Breast epithelium (tissue), 4 donors: ENCODE measurements at regions not wholly inside any gene's neighbourhood (a gene's known extent, or its start where the extent isn't known, plus 50 kb on each side); places are given as distances from the start of the nearest gene placed in this dataset.

ENCODE experiments used
- DNase-seq, 2 donors: peaks; one replicate each; pipeline ENCODE4 v3.0.0-alpha.2; 2019; ENCODE audit warnings: low spot score in 2 of 2
- H3K27ac ChIP-seq, 2 donors: fragments of 200-600 bp; sonication (generic) in 1 of 2; one replicate each; pipeline ENCODE4 v1.5.1; 2016 to 2019; ENCODE audit warnings: mild to moderate bottlenecking in 1 of 2
- H3K27me3 ChIP-seq, 2 donors: fragments of 200-600 bp; sonication (generic) in 1 of 2; one replicate each; pipeline versions ENCODE4 v1.5.1 to v1.6.0; 2017 to 2019; ENCODE audit warnings: control low read depth in 1 of 2, mild to moderate bottlenecking in 1 of 2
- H3K36me3 ChIP-seq: fragments of 200-600 bp; one replicate; pipeline ENCODE4 v1.5.1; 2019
- H3K4me1 ChIP-seq, 2 donors: fragments of 200-600 bp; sonication (generic); one replicate each; pipeline ENCODE4 v1.5.1; 2016 to 2019; ENCODE audit warnings: control low read depth in 1 of 2
- H3K4me3 ChIP-seq, 3 donors: fragments of 200-600 bp; sonication (generic); 1 replicate in 2 of 3; 2 replicates in 1 of 3; pipeline ENCODE4 v1.5.1; 2016 to 2019; ENCODE audit warnings: mild to moderate bottlenecking in 3 of 3, moderate library complexity in 2 of 3
- H3K9me3 ChIP-seq, 2 donors: fragments of 200-600 bp; sonication (generic) in 1 of 2; one replicate each; pipeline ENCODE4 v1.5.1; 2016 to 2019; ENCODE audit warnings: control low read depth in 1 of 2
- POLR2A ChIP-seq: fragments of 450-650 bp; IDR thresholded peaks from one replicate; pipeline ENCODE4 v1.6.1; 2016; ENCODE audit warnings: antibody characterized with exemption, mild to moderate bottlenecking, moderate library complexity
- POLR2AphosphoS5 ChIP-seq, 3 donors: sonication (generic); formaldehyde crosslinking; IDR thresholded peaks; one replicate each; pipeline ENCODE4 v1.6.1; 2017; ENCODE audit warnings: antibody characterized with exemption in 3 of 3
- intact Hi-C: fragments of 100-400 bp; cut with DNase I; formaldehyde crosslinking; loops from one replicate; pipeline ENCODE4 v1.15.1; 2023; ENCODE audit warnings: low total_unique reads
- TF ChIP-seq, protein P1 (sequence below), 3 donors: fragments of 450-650 bp; IDR thresholded peaks; one replicate each; pipeline ENCODE4 v1.5.1; 2016 to 2017; ENCODE audit warnings: antibody characterized with exemption in 3 of 3, mild to moderate bottlenecking in 3 of 3, moderate library complexity in 3 of 3

DNA sequence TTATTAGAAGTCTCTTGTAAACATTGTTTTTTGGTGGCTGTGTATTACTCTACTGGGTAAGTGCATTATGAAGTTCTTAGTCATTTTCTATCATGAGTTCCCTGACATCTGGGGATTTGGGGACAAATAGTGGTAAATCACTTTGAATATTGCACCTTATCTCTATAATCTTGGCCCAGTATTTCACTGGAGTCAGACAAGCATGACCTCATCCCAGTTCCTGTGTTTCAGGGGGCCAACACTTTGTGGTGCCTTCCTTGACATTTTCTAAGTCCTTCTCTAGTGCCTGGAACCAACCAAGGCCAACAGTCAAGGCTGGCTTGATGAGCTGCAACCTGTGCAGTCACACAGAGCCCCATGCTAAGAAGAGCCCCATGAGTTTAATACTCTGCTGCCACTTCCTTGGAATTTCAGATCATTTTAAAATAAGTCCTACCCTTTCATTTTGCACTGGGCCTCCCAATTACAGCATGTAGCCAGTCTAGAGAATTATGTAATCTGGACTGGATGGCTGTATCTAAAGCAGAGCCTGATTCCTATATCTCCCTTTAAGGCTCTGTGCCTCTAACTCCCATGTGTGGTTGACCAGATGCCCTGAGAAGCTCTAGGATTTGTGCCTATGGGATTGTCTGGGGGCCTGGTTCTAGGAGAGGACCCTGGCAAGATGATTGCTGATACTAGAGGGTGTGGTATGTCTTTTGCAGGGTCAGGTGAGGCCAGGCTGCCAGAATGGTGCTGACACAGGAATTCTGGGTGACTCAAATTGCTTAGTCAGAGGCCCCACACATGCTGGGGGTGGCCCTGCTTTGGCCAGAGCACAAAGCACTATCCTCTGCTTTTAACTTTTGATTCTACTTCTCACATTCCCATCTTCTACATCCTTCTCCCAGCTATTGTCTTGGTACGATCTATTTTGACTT is 319.6 kb upstream of the TBC1D5 start:
- Histone ChIP-seq H3K9me3 (no peaks in the 10 kb centered on the region), H3K4me3 (no peak overlapping the region), H3K27ac (no peak overlapping the region), H3K27me3 (no peaks in the 10 kb centered on the region), H3K36me3 (no peaks in the 10 kb centered on the region), H3K4me1 (no peaks in the 10 kb centered on the region)
- DNase-seq, result no peak
- no peak for TF ChIP-seq POLR2AphosphoS5 (IDR thresholded peaks at IDR 0.05)
- TF ChIP-seq, protein P1, sequence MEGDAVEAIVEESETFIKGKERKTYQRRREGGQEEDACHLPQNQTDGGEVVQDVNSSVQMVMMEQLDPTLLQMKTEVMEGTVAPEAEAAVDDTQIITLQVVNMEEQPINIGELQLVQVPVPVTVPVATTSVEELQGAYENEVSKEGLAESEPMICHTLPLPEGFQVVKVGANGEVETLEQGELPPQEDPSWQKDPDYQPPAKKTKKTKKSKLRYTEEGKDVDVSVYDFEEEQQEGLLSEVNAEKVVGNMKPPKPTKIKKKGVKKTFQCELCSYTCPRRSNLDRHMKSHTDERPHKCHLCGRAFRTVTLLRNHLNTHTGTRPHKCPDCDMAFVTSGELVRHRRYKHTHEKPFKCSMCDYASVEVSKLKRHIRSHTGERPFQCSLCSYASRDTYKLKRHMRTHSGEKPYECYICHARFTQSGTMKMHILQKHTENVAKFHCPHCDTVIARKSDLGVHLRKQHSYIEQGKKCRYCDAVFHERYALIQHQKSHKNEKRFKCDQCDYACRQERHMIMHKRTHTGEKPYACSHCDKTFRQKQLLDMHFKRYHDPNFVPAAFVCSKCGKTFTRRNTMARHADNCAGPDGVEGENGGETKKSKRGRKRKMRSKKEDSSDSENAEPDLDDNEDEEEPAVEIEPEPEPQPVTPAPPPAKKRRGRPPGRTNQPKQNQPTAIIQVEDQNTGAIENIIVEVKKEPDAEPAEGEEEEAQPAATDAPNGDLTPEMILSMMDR (IDR thresholded peaks at IDR 0.05), result no peak
- no peak for TF ChIP-seq POLR2A
- intact Hi-C loops, result no loop called here

DNA sequence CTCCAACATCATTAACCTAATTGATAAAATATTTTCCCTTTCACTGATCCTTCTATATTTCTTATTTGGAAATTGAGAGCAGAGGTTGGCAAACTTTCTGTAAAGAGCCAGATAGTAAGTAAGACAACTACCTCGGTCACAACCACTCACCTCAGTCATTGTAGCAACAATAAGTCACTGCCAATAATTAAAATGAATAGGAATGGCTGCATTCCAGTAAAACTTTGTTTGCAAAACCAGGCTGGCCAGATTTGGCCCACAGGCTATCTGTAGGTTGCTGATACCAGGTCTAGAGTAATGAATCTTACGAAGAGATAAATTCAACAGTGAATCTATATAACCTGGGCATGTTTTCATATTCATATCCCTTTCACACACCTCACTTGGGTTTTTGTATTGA is 316.2 kb upstream of the TBC1D5 start:
- Histone ChIP-seq H3K27ac (no peak overlapping the region), H3K4me1 (no peaks in the 10 kb centered on the region), H3K4me3 (no peak overlapping the region), H3K36me3 (no peaks in the 10 kb centered on the region), H3K27me3 (no peaks in the 10 kb centered on the region), H3K9me3 (no peaks in the 10 kb centered on the region)
- TF ChIP-seq POLR2A, result no peak
- TF ChIP-seq, protein P1 (IDR thresholded peaks at IDR 0.05), result no peak
- no peak for TF ChIP-seq POLR2AphosphoS5 (IDR thresholded peaks at IDR 0.05)
- DNase-seq, result no peak
- intact Hi-C loops, result no loop called here

DNA sequence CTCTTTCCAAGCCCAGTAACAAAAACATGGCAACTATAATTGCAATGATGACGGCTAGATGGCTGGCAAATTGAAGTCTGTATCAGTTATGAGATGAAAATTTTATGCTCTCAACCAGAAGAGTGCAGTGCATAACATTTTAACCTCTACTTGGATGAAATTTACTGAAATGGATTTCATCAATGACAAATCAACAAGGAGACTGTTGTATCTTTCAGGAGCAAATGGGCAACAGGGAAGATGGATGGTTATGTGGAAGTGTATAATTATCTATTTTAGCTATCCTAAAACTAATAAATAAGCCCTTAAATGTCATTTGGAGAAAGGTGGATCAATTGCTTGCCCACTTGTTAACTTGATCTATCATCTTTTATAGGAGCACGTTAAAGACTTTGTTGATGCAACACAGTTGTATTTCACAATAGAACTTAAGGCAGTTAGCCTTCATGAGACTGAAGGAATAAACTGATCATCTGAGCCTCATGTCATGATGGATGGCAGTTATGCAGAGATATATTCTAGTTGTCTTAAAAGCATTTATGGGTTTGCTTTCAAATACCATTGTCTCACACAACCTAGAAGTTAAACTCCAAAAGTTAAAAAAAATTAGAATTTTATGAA is 315.1 kb upstream of the TBC1D5 start:
- no peaks in the 10 kb centered on the region for H3K4me1 ChIP-seq
- intact Hi-C loops, result no loop called here
- DNase-seq, result no peak
- H3K36me3 ChIP-seq, result no peaks in the 10 kb centered on the region
- H3K9me3 ChIP-seq, result no peaks in the 10 kb centered on the region
- no peaks in the 10 kb centered on the region for H3K27me3 ChIP-seq
- no peak for TF ChIP-seq POLR2AphosphoS5 (IDR thresholded peaks at IDR 0.05)
- TF ChIP-seq POLR2A, result no peak
- TF ChIP-seq, protein P1 (IDR thresholded peaks at IDR 0.05), result no peak
- no peak overlapping the region for H3K27ac ChIP-seq
- no peak overlapping the region for H3K4me3 ChIP-seq

DNA sequence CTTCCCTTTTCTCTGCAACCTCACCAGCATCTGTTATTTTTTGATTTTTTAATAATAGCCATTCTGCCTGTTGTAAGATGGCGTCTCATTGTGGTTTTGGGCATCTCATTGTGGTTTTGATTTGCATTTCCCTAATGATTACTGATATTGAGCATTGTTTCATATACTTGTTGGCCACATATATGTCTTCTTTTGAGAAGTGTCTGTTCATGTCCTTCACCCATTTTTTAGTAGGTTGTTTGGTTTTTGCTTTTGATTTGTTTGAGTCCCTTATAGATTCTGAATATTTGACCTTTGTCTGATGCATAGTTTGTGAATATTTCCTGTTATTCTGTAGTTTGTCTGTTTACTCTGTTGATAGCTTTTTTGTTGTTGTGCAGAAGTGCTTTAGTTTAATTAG is 312.2 kb upstream of the TBC1D5 start:
- TF ChIP-seq, protein P1 (IDR thresholded peaks at IDR 0.05), result no peak
- TF ChIP-seq POLR2A, result no peak
- no peak for TF ChIP-seq POLR2AphosphoS5 (IDR thresholded peaks at IDR 0.05)

DNA sequence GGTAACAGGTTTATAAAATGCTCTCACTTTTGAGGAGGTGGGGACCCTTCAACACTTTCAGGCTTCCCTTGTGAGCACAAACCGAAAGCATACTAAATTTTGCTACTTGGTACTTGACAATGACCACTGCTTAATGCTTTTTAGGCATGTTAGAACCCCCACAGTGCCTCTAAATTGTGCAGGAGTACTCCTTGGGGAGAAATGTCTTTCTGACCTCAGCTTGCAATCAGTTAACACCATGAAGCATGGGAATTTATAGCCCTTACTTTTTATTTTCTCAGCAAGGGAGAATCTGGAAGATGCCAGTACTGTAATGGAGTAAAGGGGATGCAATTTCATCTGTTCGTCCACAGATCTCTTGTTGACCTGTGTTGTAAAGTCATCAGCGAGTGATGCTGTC is 308.9 kb upstream of the TBC1D5 start:
- H3K4me3 ChIP-seq, result no peak overlapping the region
- H3K27ac ChIP-seq, result no peak overlapping the region
- no peaks in the 10 kb centered on the region for H3K9me3 ChIP-seq
- no peaks in the 10 kb centered on the region for H3K27me3 ChIP-seq
- DNase-seq, result no peak
- no peaks in the 10 kb centered on the region for H3K4me1 ChIP-seq
- H3K36me3 ChIP-seq, result no peaks in the 10 kb centered on the region
- no peak for TF ChIP-seq POLR2AphosphoS5 (IDR thresholded peaks at IDR 0.05)
- TF ChIP-seq POLR2A, result no peak
- TF ChIP-seq, protein P1 (IDR thresholded peaks at IDR 0.05), result no peak
- intact Hi-C loops, result no loop called here

More for the DNA sequence above, 312.2 kb upstream of the TBC1D5 start:
- Histone ChIP-seq H3K4me3 (no peak overlapping the region), H3K27me3 (no peaks in the 10 kb centered on the region), H3K27ac (no peak overlapping the region), H3K4me1 (no peaks in the 10 kb centered on the region), H3K9me3 (no peaks in the 10 kb centered on the region), H3K36me3 (no peaks in the 10 kb centered on the region)
- DNase-seq, result no peak
- intact Hi-C loops, result no loop called here
